ENCODE measurements at regions not wholly inside any gene's neighbourhood (a gene's known extent, or its start where the extent isn't known, plus 50 kb on each side); places are given as distances from the start of the nearest gene placed in this dataset.

DNA sequence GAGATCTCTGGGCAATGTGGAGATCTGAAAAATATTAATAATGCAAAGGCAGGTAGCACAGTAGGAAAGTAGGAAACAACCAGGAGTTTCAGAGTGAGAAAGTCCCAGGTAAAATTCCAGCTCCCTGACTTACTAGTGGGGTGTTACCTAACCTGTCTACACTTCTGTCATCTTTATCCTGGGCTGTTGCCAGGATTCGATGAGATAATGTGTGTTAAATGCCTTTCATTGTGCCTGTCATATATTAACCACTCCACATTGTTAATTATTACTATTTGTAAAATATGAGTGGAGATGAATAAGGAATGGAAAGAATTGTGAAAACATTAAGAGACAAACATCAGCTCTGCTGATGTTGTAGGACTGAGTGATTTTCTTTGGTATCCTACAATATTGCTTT lies 50.0 kb upstream of the FRMD4A start:
- TF ChIP-seq, protein P1, sequence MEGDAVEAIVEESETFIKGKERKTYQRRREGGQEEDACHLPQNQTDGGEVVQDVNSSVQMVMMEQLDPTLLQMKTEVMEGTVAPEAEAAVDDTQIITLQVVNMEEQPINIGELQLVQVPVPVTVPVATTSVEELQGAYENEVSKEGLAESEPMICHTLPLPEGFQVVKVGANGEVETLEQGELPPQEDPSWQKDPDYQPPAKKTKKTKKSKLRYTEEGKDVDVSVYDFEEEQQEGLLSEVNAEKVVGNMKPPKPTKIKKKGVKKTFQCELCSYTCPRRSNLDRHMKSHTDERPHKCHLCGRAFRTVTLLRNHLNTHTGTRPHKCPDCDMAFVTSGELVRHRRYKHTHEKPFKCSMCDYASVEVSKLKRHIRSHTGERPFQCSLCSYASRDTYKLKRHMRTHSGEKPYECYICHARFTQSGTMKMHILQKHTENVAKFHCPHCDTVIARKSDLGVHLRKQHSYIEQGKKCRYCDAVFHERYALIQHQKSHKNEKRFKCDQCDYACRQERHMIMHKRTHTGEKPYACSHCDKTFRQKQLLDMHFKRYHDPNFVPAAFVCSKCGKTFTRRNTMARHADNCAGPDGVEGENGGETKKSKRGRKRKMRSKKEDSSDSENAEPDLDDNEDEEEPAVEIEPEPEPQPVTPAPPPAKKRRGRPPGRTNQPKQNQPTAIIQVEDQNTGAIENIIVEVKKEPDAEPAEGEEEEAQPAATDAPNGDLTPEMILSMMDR (IDR thresholded peaks at IDR 0.05), result no peak
- TF ChIP-seq, protein P2, sequence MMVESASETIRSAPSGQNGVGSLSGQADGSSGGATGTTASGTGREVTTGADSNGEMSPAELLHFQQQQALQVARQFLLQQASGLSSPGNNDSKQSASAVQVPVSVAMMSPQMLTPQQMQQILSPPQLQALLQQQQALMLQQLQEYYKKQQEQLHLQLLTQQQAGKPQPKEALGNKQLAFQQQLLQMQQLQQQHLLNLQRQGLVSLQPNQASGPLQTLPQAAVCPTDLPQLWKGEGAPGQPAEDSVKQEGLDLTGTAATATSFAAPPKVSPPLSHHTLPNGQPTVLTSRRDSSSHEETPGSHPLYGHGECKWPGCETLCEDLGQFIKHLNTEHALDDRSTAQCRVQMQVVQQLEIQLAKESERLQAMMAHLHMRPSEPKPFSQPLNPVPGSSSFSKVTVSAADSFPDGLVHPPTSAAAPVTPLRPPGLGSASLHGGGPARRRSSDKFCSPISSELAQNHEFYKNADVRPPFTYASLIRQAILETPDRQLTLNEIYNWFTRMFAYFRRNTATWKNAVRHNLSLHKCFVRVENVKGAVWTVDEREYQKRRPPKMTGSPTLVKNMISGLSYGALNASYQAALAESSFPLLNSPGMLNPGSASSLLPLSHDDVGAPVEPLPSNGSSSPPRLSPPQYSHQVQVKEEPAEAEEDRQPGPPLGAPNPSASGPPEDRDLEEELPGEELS (CRISPR knock-in tag; IDR thresholded peaks at IDR 0.05), result no peak

Measured in WTC11 (cell line).